ENCODE measurements at regions not wholly inside any gene's neighbourhood (a gene's known extent, or its start where the extent isn't known, plus 50 kb on each side); places are given as distances from the start of the nearest gene placed in this dataset.

GRCh38 chr9:120109242-120109641, 470.7 kb downstream of the CDK5RAP2 start:
- WGBS, 2 donors, result 65 to 69% methylated on average over 3 of the region's 3 CpGs
- Histone ChIP-seq H3K27ac (ENCODE audit: low read depth in 1 of 2, low read length in 2 of 2) (no peak overlapping the region), H3K27me3 (ENCODE audit: control insufficient read depth in 1 of 2, insufficient read depth in 2 of 2, low read length in 1 of 2) (peaks cover 0 to 1% of the 10 kb centered on the region in 2 donors), H3K9me3 (ENCODE audit: control insufficient read depth, low read length) (no peaks in the 10 kb centered on the region), H3K36me3 (ENCODE audit: control insufficient read depth in 1 of 2, insufficient read depth in 2 of 2, low read length in 1 of 2) (no peaks in the 10 kb centered on the region), H3K4me3 (ENCODE audit: low read length in 2 of 2) (no peak overlapping the region), H3K4me1 (ENCODE audit: control insufficient read depth in 1 of 2, insufficient read depth in 2 of 2, low read length in 2 of 2) (no peaks in the 10 kb centered on the region)
- DNase-seq, result no peak
- intact Hi-C loops (cut with DNase I), result no loop called here
- no peak for ATAC-seq (ENCODE audit: low FRiP score)

DNA sequence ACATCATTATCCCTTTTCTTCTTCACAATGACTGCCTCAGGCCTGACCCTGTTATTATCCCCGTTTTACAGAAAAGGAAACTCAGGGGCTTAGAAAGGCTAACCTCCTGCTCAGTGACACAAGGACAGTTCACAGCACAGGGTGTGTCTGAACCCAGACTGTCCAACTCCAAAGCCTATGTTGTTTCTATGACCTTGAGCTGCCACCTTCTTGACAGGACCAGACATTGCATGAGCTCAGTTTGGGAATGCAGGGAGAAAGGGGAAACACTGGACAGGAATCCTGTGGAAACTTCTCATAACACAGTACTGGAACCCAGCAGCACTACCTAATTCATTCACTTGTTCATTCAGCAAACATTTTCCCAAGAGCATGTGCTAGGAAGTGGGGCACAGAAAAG, 472.8 kb downstream of the CDK5RAP2 start:
- 83% methylated on average over 1 of the region's 1 CpG for WGBS, 2 donors
- ATAC-seq (ENCODE audit: low FRiP score) (no peak), DNase-seq (no peak)
- Histone ChIP-seq H3K27me3 (ENCODE audit: control insufficient read depth in 1 of 2, insufficient read depth in 2 of 2, low read length in 1 of 2) (peaks cover 0 to 1% of the 10 kb centered on the region in 2 donors), H3K9me3 (ENCODE audit: control insufficient read depth, low read length) (no peaks in the 10 kb centered on the region), H3K36me3 (ENCODE audit: control insufficient read depth in 1 of 2, insufficient read depth in 2 of 2, low read length in 1 of 2) (no peaks in the 10 kb centered on the region), H3K27ac (ENCODE audit: low read depth in 1 of 2, low read length in 2 of 2) (no peak overlapping the region), H3K4me3 (ENCODE audit: low read length in 2 of 2) (no peak overlapping the region), H3K4me1 (ENCODE audit: control insufficient read depth in 1 of 2, insufficient read depth in 2 of 2, low read length in 2 of 2) (no peaks in the 10 kb centered on the region)
- intact Hi-C loops (cut with DNase I), result no loop called here

GRCh38 chr9:120104771-120105170, 475.2 kb downstream of the CDK5RAP2 start:
- Histone ChIP-seq H3K27ac (ENCODE audit: low read depth in 1 of 2, low read length in 2 of 2) (no peak overlapping the region), H3K36me3 (ENCODE audit: control insufficient read depth in 1 of 2, insufficient read depth in 2 of 2, low read length in 1 of 2) (no peaks in the 10 kb centered on the region), H3K27me3 (ENCODE audit: control insufficient read depth in 1 of 2, insufficient read depth in 2 of 2, low read length in 1 of 2) (peaks cover 0 to 1% of the 10 kb centered on the region in 2 donors), H3K9me3 (ENCODE audit: control insufficient read depth, low read length) (no peaks in the 10 kb centered on the region), H3K4me3 (ENCODE audit: low read length in 2 of 2) (no peak overlapping the region), H3K4me1 (ENCODE audit: control insufficient read depth in 1 of 2, insufficient read depth in 2 of 2, low read length in 2 of 2) (no peaks in the 10 kb centered on the region)
- WGBS, 2 donors, result 74 to 76% methylated on average over 6 of the region's 6 CpGs
- no peak for ATAC-seq (ENCODE audit: low FRiP score)
- no peak for DNase-seq
- intact Hi-C loops (cut with DNase I), result no loop called here

DNA sequence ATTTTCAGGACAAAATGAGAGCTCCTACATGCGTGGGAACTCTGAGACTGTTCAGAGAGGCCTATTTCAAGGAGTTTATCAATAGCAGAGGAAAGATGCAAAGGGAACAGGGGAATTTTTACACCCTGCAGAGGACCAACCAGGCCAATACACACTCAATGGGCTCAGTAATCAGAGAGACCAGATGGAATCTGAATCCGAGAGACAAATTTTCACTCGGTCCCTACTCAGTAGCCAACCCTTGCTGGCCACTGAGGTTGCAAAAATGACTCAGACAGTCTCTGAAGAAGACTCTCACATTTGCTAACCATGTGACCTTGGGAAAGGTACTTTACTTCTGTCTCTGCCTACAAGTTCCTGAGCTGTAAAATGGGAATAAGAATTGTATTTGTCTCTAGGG, 479.4 kb downstream of the CDK5RAP2 start:
- Histone ChIP-seq H3K9me3 (ENCODE audit: control insufficient read depth, low read length) (peaks cover 2% of the 10 kb centered on the region), H3K4me1 (ENCODE audit: control insufficient read depth in 1 of 2, insufficient read depth in 2 of 2, low read length in 2 of 2) (no peaks in the 10 kb centered on the region), H3K36me3 (ENCODE audit: control insufficient read depth in 1 of 2, insufficient read depth in 2 of 2, low read length in 1 of 2) (no peaks in the 10 kb centered on the region), H3K4me3 (ENCODE audit: low read length in 2 of 2) (no peak overlapping the region), H3K27me3 (ENCODE audit: control insufficient read depth in 1 of 2, insufficient read depth in 2 of 2, low read length in 1 of 2) (no peaks in the 10 kb centered on the region), H3K27ac (ENCODE audit: low read depth in 1 of 2, low read length in 2 of 2) (no peak overlapping the region)
- WGBS, 2 donors, result 69 to 75% methylated on average over 3 of the region's 3 CpGs
- DNase-seq (no peak), ATAC-seq (ENCODE audit: low FRiP score) (no peak)
- intact Hi-C loops (cut with DNase I), result no loop called here

DNA sequence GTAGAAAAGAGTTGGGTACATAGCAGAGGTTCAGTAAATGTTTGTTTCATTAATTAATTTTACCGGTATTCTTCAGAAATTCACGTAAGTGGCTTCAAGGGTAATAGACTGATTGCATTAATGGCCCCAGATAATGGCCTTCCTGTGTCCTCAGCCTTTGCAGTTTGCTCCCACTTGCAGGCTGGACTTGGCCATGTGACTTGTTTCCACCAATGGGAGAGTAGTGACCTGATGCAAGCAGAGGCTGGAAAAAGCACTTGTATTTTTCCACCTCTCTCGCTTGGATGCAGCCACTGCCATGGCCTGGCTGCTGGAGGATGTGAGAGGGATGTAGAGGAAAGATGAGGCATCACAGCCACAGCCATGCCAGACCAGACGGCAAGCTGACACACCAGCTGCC, 480.9 kb downstream of the CDK5RAP2 start:
- no peak overlapping the region for H3K27ac ChIP-seq (ENCODE audit: low read depth in 1 of 2, low read length in 2 of 2)
- intact Hi-C loops (cut with DNase I), result no loop called here
- H3K9me3 ChIP-seq (ENCODE audit: control insufficient read depth, low read length), result peaks cover 2% of the 10 kb centered on the region
- no peaks in the 10 kb centered on the region for H3K4me1 ChIP-seq (ENCODE audit: control insufficient read depth in 1 of 2, insufficient read depth in 2 of 2, low read length in 2 of 2)
- H3K36me3 ChIP-seq (ENCODE audit: control insufficient read depth in 1 of 2, insufficient read depth in 2 of 2, low read length in 1 of 2), result no peaks in the 10 kb centered on the region
- no peak overlapping the region for H3K4me3 ChIP-seq (ENCODE audit: low read length in 2 of 2)
- DNase-seq (no peak), ATAC-seq (ENCODE audit: low FRiP score) (no peak)
- no peaks in the 10 kb centered on the region for H3K27me3 ChIP-seq (ENCODE audit: control insufficient read depth in 1 of 2, insufficient read depth in 2 of 2, low read length in 1 of 2)
- 87% methylated on average over 4 of the region's 4 CpGs for WGBS, 2 donors

GRCh38 chr9:120098584-120098983, 481.4 kb downstream of the CDK5RAP2 start:
- Histone ChIP-seq H3K27me3 (ENCODE audit: control insufficient read depth in 1 of 2, insufficient read depth in 2 of 2, low read length in 1 of 2) (no peaks in the 10 kb centered on the region), H3K27ac (ENCODE audit: low read depth in 1 of 2, low read length in 2 of 2) (no peak overlapping the region), H3K9me3 (ENCODE audit: control insufficient read depth, low read length) (peaks cover 2% of the 10 kb centered on the region), H3K4me1 (ENCODE audit: control insufficient read depth in 1 of 2, insufficient read depth in 2 of 2, low read length in 2 of 2) (no peaks in the 10 kb centered on the region), H3K36me3 (ENCODE audit: control insufficient read depth in 1 of 2, insufficient read depth in 2 of 2, low read length in 1 of 2) (no peaks in the 10 kb centered on the region), H3K4me3 (ENCODE audit: low read length in 2 of 2) (no peak overlapping the region)
- intact Hi-C loops (cut with DNase I), result no loop called here
- ATAC-seq (ENCODE audit: low FRiP score), result no peak
- DNase-seq, result no peak
- 55 to 57% methylated on average over 6 of the region's 6 CpGs for WGBS, 2 donors

- intact Hi-C loops (cut with DNase I), result no loop called here
- Histone ChIP-seq H3K27ac (ENCODE audit: low read depth in 1 of 2, low read length in 2 of 2) (no peak overlapping the region), H3K4me1 (ENCODE audit: control insufficient read depth in 1 of 2, insufficient read depth in 2 of 2, low read length in 2 of 2) (no peaks in the 10 kb centered on the region), H3K27me3 (ENCODE audit: control insufficient read depth in 1 of 2, insufficient read depth in 2 of 2, low read length in 1 of 2) (no peaks in the 10 kb centered on the region), H3K4me3 (ENCODE audit: low read length in 2 of 2) (no peak overlapping the region), H3K36me3 (ENCODE audit: control insufficient read depth in 1 of 2, insufficient read depth in 2 of 2, low read length in 1 of 2) (no peaks in the 10 kb centered on the region), H3K9me3 (ENCODE audit: control insufficient read depth, low read length) (no peaks in the 10 kb centered on the region)
- DNase-seq (no peak), ATAC-seq (ENCODE audit: low FRiP score) (no peak)
- 58 to 59% methylated on average over 3 of the region's 3 CpGs for WGBS, 2 donors
Measured at GRCh38 chr9:120091206-120091605, 488.8 kb downstream of the CDK5RAP2 start.

GRCh38 chr9:120080849-120081248, 499.1 kb downstream of the CDK5RAP2 start:
- no peak for ATAC-seq (ENCODE audit: low FRiP score)
- H3K9me3 ChIP-seq (ENCODE audit: control insufficient read depth, low read length), result peaks cover 7% of the 10 kb centered on the region

GRCh38 chr9:120078112-120078511, 501.9 kb downstream of the CDK5RAP2 start:
- Histone ChIP-seq H3K4me1 (ENCODE audit: control insufficient read depth in 1 of 2, insufficient read depth in 2 of 2, low read length in 2 of 2) (no peaks in the 10 kb centered on the region), H3K9me3 (ENCODE audit: control insufficient read depth, low read length) (peaks cover 1% of the 10 kb centered on the region), H3K27ac (ENCODE audit: low read depth in 1 of 2, low read length in 2 of 2) (no peak overlapping the region), H3K4me3 (ENCODE audit: low read length in 2 of 2) (no peak overlapping the region), H3K36me3 (ENCODE audit: control insufficient read depth in 1 of 2, insufficient read depth in 2 of 2, low read length in 1 of 2) (no peaks in the 10 kb centered on the region), H3K27me3 (ENCODE audit: control insufficient read depth in 1 of 2, insufficient read depth in 2 of 2, low read length in 1 of 2) (no peaks in the 10 kb centered on the region)
- intact Hi-C loops (cut with DNase I), result no loop called here
- DNase-seq (no peak), ATAC-seq (ENCODE audit: low FRiP score) (no peak)
- WGBS, 2 donors, result 89 to 91% methylated on average over 2 of the region's 2 CpGs

More at GRCh38 chr9:120080849-120081248, 499.1 kb downstream of the CDK5RAP2 start:
- Histone ChIP-seq H3K27ac (ENCODE audit: low read depth in 1 of 2, low read length in 2 of 2) (no peak overlapping the region), H3K4me3 (ENCODE audit: low read length in 2 of 2) (no peak overlapping the region), H3K4me1 (ENCODE audit: control insufficient read depth in 1 of 2, insufficient read depth in 2 of 2, low read length in 2 of 2) (no peaks in the 10 kb centered on the region), H3K27me3 (ENCODE audit: control insufficient read depth in 1 of 2, insufficient read depth in 2 of 2, low read length in 1 of 2) (no peaks in the 10 kb centered on the region), H3K36me3 (ENCODE audit: control insufficient read depth in 1 of 2, insufficient read depth in 2 of 2, low read length in 1 of 2) (no peaks in the 10 kb centered on the region)
- no peak for DNase-seq
- intact Hi-C loops (cut with DNase I), result no loop called here
- WGBS, 2 donors, result 20 to 27% methylated on average over 8 of the region's 8 CpGs
